Uterus (tissue), 3 donors: ENCODE measurements at regions not wholly inside any gene's neighbourhood (a gene's known extent, or its start where the extent isn't known, plus 50 kb on each side); places are given as distances from the start of the nearest gene placed in this dataset.

Source experiments
- DNase-seq, 2 donors: peaks; one replicate each; pipeline ENCODE4 v3.0.0-alpha.2; 2019 to 2020
- H3K27ac ChIP-seq, 2 donors: fragments of 200-600 bp; sonication (generic); 1 replicate in 1 of 2; 2 replicates in 1 of 2; pipeline ENCODE4 v1.5.1; 2016 to 2018
- H3K27me3 ChIP-seq, 2 donors: fragments of 200-600 bp; sonication (generic); one replicate each; pipeline ENCODE4 v1.5.1; 2018 to 2019; ENCODE audit warnings: control low read depth in 1 of 2
- H3K36me3 ChIP-seq, 2 donors: fragments of 200-600 bp; sonication (generic); one replicate each; pipeline ENCODE4 v1.5.1; 2019; ENCODE audit warnings: control low read depth in 1 of 2
- H3K4me1 ChIP-seq, 2 donors: fragments of 200-600 bp; sonication (generic); one replicate each; pipeline ENCODE4 v1.5.1; 2018 to 2019; ENCODE audit warnings: control low read depth in 1 of 2
- H3K4me3 ChIP-seq, 2 donors: fragments of 200-600 bp; sonication (generic); 1 replicate in 1 of 2; 2 replicates in 1 of 2; pipeline ENCODE4 v1.5.1; 2018 to 2019; ENCODE audit warnings: mild to moderate bottlenecking in 1 of 2
- H3K9me3 ChIP-seq, 2 donors: fragments of 200-600 bp; sonication (generic); one replicate each; pipeline ENCODE4 v1.5.1; 2019; ENCODE audit warnings: control low read depth in 1 of 2
- POLR2A ChIP-seq, 2 donors: fragments of 450-650 bp; IDR thresholded peaks; one replicate each; pipeline ENCODE4 v1.6.1; 2016; ENCODE audit warnings: antibody characterized with exemption in 2 of 2, mild to moderate bottlenecking in 1 of 2, moderate library complexity in 1 of 2
- intact Hi-C: fragments of 100-400 bp; cut with DNase I; formaldehyde crosslinking; loops from one replicate; pipeline ENCODE4 v1.15.1; 2023; ENCODE audit warnings: low total_unique reads
- TF ChIP-seq, protein P1 (sequence below), 4 experiments: fragments of 200-600 bp in 2 of 4; fragments of 450-650 bp in 2 of 4; sonication (generic) in 2 of 4; IDR thresholded peaks; one replicate each; pipeline ENCODE4 v1.5.1; 2016 to 2019; ENCODE audit warnings: antibody characterized with exemption in 4 of 4, mild to moderate bottlenecking in 2 of 4, moderate library complexity in 1 of 4
- donor health status: DM: yes; HTN: yes; CAD: no.

GRCh38 chr10:44295644-44296241 lies 89.2 kb downstream of the CXCL12 start:
- no peak overlapping the region for H3K4me3 ChIP-seq
- no peaks in the 10 kb centered on the region for H3K9me3 ChIP-seq
- H3K27ac ChIP-seq, result no peak overlapping the region
- TF ChIP-seq POLR2A (IDR thresholded peaks at IDR 0.05), result no peak
- TF ChIP-seq, protein P1, sequence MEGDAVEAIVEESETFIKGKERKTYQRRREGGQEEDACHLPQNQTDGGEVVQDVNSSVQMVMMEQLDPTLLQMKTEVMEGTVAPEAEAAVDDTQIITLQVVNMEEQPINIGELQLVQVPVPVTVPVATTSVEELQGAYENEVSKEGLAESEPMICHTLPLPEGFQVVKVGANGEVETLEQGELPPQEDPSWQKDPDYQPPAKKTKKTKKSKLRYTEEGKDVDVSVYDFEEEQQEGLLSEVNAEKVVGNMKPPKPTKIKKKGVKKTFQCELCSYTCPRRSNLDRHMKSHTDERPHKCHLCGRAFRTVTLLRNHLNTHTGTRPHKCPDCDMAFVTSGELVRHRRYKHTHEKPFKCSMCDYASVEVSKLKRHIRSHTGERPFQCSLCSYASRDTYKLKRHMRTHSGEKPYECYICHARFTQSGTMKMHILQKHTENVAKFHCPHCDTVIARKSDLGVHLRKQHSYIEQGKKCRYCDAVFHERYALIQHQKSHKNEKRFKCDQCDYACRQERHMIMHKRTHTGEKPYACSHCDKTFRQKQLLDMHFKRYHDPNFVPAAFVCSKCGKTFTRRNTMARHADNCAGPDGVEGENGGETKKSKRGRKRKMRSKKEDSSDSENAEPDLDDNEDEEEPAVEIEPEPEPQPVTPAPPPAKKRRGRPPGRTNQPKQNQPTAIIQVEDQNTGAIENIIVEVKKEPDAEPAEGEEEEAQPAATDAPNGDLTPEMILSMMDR (IDR thresholded peaks at IDR 0.05), result no peak
- no peaks in the 10 kb centered on the region for H3K36me3 ChIP-seq
- H3K4me1 ChIP-seq, result peaks cover 0 to 4% of the 10 kb centered on the region in 2 donors
- H3K27me3 ChIP-seq, result no peaks in the 10 kb centered on the region
- no peak for DNase-seq
- intact Hi-C loops, result no loop called here

GRCh38 chr10:44294726-44295412 lies 90.0 kb downstream of the CXCL12 start:
- Histone ChIP-seq H3K27ac (peak overlapping the region; percentile 70 to 90), H3K4me3 (no peak overlapping the region), H3K36me3 (no peaks in the 10 kb centered on the region), H3K4me1 (peaks cover 0 to 4% of the 10 kb centered on the region in 2 donors), H3K27me3 (no peaks in the 10 kb centered on the region), H3K9me3 (no peaks in the 10 kb centered on the region)
- TF ChIP-seq POLR2A (IDR thresholded peaks at IDR 0.05), result no peak
- TF ChIP-seq, protein P1 (IDR thresholded peaks at IDR 0.05), result no peak
- DNase-seq, result no peak
- intact Hi-C loops, result no loop called here

- DNase-seq, result peak; percentile 70 to 78
- TF ChIP-seq POLR2A (IDR thresholded peaks at IDR 0.05), result no peak
- TF ChIP-seq, protein P1 (IDR thresholded peaks at IDR 0.05), result no peak
- no peaks in the 10 kb centered on the region for H3K9me3 ChIP-seq
- H3K27me3 ChIP-seq, result no peaks in the 10 kb centered on the region
- peak overlapping the region; percentile 70 to 90 for H3K27ac ChIP-seq
- H3K4me1 ChIP-seq, result peaks cover 0 to 4% of the 10 kb centered on the region in 2 donors
- H3K36me3 ChIP-seq, result no peaks in the 10 kb centered on the region
- H3K4me3 ChIP-seq, result no peak overlapping the region
- intact Hi-C loops, result no loop called here
Observed at GRCh38 chr10:44293842-44294241, 91.1 kb downstream of the CXCL12 start.

DNA sequence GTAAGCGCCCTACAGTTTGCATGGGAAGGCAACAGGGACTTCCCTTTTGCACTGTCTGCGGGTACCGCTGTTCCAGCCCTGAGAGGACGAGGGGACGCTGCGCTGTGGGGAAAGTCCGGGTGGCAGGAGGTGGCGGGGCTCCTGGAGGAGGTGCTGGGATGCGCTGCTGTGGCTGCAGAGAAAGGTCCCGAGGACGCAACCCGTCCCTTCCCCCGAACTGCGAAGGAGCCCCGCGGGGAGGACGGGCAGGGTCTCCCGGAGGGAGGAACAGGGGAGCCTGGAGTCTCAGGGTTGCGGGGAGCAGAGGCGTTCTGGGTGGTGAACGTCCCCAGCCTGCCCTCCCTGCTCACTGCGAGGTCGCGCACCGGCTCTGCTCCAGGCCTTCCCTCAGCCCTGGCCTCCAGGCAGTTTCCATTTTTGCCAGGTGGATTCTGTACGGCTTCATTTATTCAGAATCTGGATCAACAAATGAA lies 91.6 kb downstream of the CXCL12 start:
- Histone ChIP-seq H3K9me3 (no peaks in the 10 kb centered on the region), H3K36me3 (no peaks in the 10 kb centered on the region), H3K27ac (peak overlapping the region; percentile 70 to 90), H3K27me3 (no peaks in the 10 kb centered on the region), H3K4me3 (no peak overlapping the region), H3K4me1 (peaks cover 0 to 4% of the 10 kb centered on the region in 2 donors)
- no peak for DNase-seq
- intact Hi-C loops, result no loop called here
- TF ChIP-seq, protein P1 (IDR thresholded peaks at IDR 0.05), result no peak
- no peak for TF ChIP-seq POLR2A (IDR thresholded peaks at IDR 0.05)

- TF ChIP-seq POLR2A (IDR thresholded peaks at IDR 0.05), result no peak
- TF ChIP-seq, protein P1 (IDR thresholded peaks at IDR 0.05), result no peak
- no peaks in the 10 kb centered on the region for H3K27me3 ChIP-seq
- H3K4me1 ChIP-seq, result peaks cover 0 to 4% of the 10 kb centered on the region in 2 donors
- DNase-seq, result no peak
- no peaks in the 10 kb centered on the region for H3K9me3 ChIP-seq
- H3K36me3 ChIP-seq, result no peaks in the 10 kb centered on the region
- H3K27ac ChIP-seq, result peak overlapping the region; percentile 70 to 90
- intact Hi-C loops, result no loop called here
- no peak overlapping the region for H3K4me3 ChIP-seq
Observed at GRCh38 chr10:44292390-44293002, 92.4 kb downstream of the CXCL12 start.
